HG02938 (cell line): ENCODE measurements at regions not wholly inside any gene's neighbourhood (a gene's known extent, or its start where the extent isn't known, plus 50 kb on each side); places are given as distances from the start of the nearest gene placed in this dataset.

Experiments
- ATAC-seq: cut with Tn5 transposase; IDR thresholded peaks from one replicate; pipeline ENCODE4 v1.9.1; 2021; ENCODE audit warnings: mild to moderate bottlenecking, moderate library complexity; ENCODE audit not compliant: unreplicated experiment

- no peak for ATAC-seq
Measured at GRCh38 chr5:163619951-163620350, 114.5 kb downstream of the MAT2B start.

- ATAC-seq: no peak
Measured at GRCh38 chr5:163622799-163623198, 117.4 kb downstream of the MAT2B start.

- ATAC-seq: no peak
Measured at GRCh38 chr5:163623524-163623923, 118.1 kb downstream of the MAT2B start.

GRCh38 chr5:163623986-163624385 is 118.6 kb downstream of the MAT2B start:
- no peak for ATAC-seq

GRCh38 chr5:163624431-163624830 is 119.0 kb downstream of the MAT2B start:
- ATAC-seq: no peak

- ATAC-seq: no peak
Measured at GRCh38 chr5:163626904-163627434, 121.5 kb downstream of the MAT2B start.

- no peak for ATAC-seq
Measured at GRCh38 chr5:163631856-163632255, 126.4 kb downstream of the MAT2B start.

GRCh38 chr5:163633926-163634460 is 128.6 kb downstream of the MAT2B start:
- no peak for ATAC-seq

GRCh38 chr5:163635631-163636030 is 130.2 kb downstream of the MAT2B start:
- no peak for ATAC-seq

GRCh38 chr5:163642904-163643303 is 137.5 kb downstream of the MAT2B start:
- no peak for ATAC-seq

GRCh38 chr5:163645421-163646416 is 140.3 kb downstream of the MAT2B start:
- no peak for ATAC-seq

- ATAC-seq: no peak
Measured at GRCh38 chr5:163649514-163649913, 144.1 kb downstream of the MAT2B start.

GRCh38 chr5:163653526-163653925 is 148.1 kb downstream of the MAT2B start:
- ATAC-seq: no peak

- no peak for ATAC-seq
Measured at GRCh38 chr5:163658702-163659567, 153.5 kb downstream of the MAT2B start.

GRCh38 chr5:163659568-163659902 is 154.1 kb downstream of the MAT2B start:
- no peak for ATAC-seq

- no peak for ATAC-seq
Measured at GRCh38 chr5:163660486-163660885, 155.1 kb downstream of the MAT2B start.

GRCh38 chr5:163661360-163661759 is 155.9 kb downstream of the MAT2B start:
- no peak for ATAC-seq

- no peak for ATAC-seq
Measured at GRCh38 chr5:163670036-163670435, 164.6 kb downstream of the MAT2B start.

GRCh38 chr5:163677092-163677491 is 171.7 kb downstream of the MAT2B start:
- ATAC-seq: no peak

GRCh38 chr5:163682234-163682633 is 176.8 kb downstream of the MAT2B start:
- ATAC-seq: no peak

GRCh38 chr5:163687414-163687813 is 182.0 kb downstream of the MAT2B start:
- ATAC-seq: no peak
